Osteoblast (primary cell): ENCODE measurements at regions not wholly inside any gene's neighbourhood (a gene's known extent, or its start where the extent isn't known, plus 50 kb on each side); places are given as distances from the start of the nearest gene placed in this dataset.

ENCODE experiments used
- DNase-seq: peaks from one replicate; pipeline ENCODE4 v3.0.0; 2011; ENCODE audit warnings: low spot score, mixed read lengths; ENCODE audit not compliant: insufficient read length; ENCODE audit errors: missing footprints
- H2AFZ ChIP-seq: 2 replicates; pipeline ENCODE4 v1.6.0; 2011; ENCODE audit warnings: mild to moderate bottlenecking, low read length
- H3K27ac ChIP-seq: 2 replicates; pipeline ENCODE4 v1.5.1; 2011; ENCODE audit warnings: mild to moderate bottlenecking, low read depth, low read length, moderate library complexity
- H3K27me3 ChIP-seq: 2 replicates; pipeline ENCODE4 v1.6.0; 2012; ENCODE audit warnings: mild to moderate bottlenecking, control low read depth, inconsistent platforms, low read length, moderate library complexity; ENCODE audit not compliant: insufficient read depth
- H3K36me3 ChIP-seq: 2 replicates; pipeline ENCODE4 v1.5.1; 2011; ENCODE audit warnings: mild to moderate bottlenecking, low read length, control low read depth, moderate library complexity; ENCODE audit not compliant: insufficient read depth
- H3K4me1 ChIP-seq: 2 replicates; pipeline ENCODE4 v1.5.1; 2011; ENCODE audit warnings: mild to moderate bottlenecking, low read length, control low read depth, moderate library complexity; ENCODE audit not compliant: insufficient read depth
- H3K4me2 ChIP-seq: 2 replicates; pipeline ENCODE4 v1.6.0; 2011; ENCODE audit warnings: mild to moderate bottlenecking, low read length; ENCODE audit not compliant: insufficient read depth
- H3K4me3 ChIP-seq: fragments of 200-600 bp; sonication (generic); 3 replicates; pipeline ENCODE4 v1.5.1; 2012; ENCODE audit warnings: mild to moderate bottlenecking, low read length, inconsistent platforms; ENCODE audit not compliant: insufficient read depth
- H3K79me2 ChIP-seq: 2 replicates; pipeline ENCODE4 v1.6.0; 2012; ENCODE audit warnings: mild to moderate bottlenecking, low read length, control low read depth, inconsistent platforms; ENCODE audit not compliant: insufficient read depth
- H3K9me3 ChIP-seq: 2 replicates; pipeline ENCODE4 v1.5.1; 2011; ENCODE audit warnings: low read depth, low read length, control low read depth
- H4K20me1 ChIP-seq: 2 replicates; pipeline ENCODE4 v1.6.0; 2012; ENCODE audit warnings: mild to moderate bottlenecking, low read length, control low read depth; ENCODE audit not compliant: insufficient read depth
- TF ChIP-seq, protein P1 (sequence below): IDR thresholded peaks from 2 replicates; pipeline ENCODE4 v1.5.1; 2011; ENCODE audit warnings: mild to moderate bottlenecking, low read depth, low read length, moderate library complexity; ENCODE audit errors: extremely low read depth

DNA sequence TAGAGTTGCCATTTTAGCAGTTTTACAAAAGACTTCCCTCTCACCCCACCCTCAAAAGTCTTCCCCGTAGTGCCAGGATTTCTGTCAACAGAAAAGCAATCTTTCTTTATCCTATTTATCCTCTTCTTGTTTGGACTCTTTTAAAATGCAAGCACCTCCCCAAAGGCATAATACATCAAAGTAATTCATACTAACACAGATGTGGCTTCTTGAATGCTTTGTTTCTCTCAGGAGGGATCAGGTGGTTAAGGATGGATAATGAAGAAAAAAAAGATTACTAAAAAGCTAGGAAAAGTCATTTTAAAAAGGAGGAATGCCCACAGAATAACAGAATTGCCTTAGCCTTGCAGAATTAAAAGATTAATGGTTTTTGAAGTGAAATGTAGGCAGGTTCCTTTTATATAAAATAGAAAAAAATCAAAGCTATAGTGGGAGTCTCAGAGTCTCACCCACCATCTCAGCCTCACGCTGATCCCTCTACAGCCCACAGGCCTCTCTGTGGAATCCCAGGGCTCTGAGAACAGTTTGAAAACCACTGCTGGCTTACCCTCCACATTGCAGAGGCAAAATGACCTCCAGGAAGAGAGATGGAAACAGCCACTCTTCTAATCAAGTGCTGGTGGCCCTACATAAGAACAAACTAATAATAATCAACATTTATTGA, 102.2 kb downstream of the GCNT1 start:
- H3K27ac ChIP-seq = peak overlapping the region; percentile 83
- no peaks in the 10 kb centered on the region for H3K27me3 ChIP-seq
- no peaks in the 10 kb centered on the region for H3K79me2 ChIP-seq
- no peaks in the 10 kb centered on the region for H3K9me3 ChIP-seq
- H3K36me3 ChIP-seq = no peaks in the 10 kb centered on the region
- H4K20me1 ChIP-seq = no peaks in the 10 kb centered on the region
- H3K4me2 ChIP-seq = no peak overlapping the region
- TF ChIP-seq, protein P1, sequence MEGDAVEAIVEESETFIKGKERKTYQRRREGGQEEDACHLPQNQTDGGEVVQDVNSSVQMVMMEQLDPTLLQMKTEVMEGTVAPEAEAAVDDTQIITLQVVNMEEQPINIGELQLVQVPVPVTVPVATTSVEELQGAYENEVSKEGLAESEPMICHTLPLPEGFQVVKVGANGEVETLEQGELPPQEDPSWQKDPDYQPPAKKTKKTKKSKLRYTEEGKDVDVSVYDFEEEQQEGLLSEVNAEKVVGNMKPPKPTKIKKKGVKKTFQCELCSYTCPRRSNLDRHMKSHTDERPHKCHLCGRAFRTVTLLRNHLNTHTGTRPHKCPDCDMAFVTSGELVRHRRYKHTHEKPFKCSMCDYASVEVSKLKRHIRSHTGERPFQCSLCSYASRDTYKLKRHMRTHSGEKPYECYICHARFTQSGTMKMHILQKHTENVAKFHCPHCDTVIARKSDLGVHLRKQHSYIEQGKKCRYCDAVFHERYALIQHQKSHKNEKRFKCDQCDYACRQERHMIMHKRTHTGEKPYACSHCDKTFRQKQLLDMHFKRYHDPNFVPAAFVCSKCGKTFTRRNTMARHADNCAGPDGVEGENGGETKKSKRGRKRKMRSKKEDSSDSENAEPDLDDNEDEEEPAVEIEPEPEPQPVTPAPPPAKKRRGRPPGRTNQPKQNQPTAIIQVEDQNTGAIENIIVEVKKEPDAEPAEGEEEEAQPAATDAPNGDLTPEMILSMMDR = no peak
- no peak overlapping the region for H2AFZ ChIP-seq
- H3K4me3 ChIP-seq = no peak overlapping the region
- peaks cover 76% of the 10 kb centered on the region for H3K4me1 ChIP-seq
- no peak for DNase-seq
